ENCODE measurements at regions not wholly inside any gene's neighbourhood (a gene's known extent, or its start where the extent isn't known, plus 50 kb on each side); places are given as distances from the start of the nearest gene placed in this dataset.

GRCh38 chr6:167491438-167492099, 166.7 kb downstream of the TTLL2 start:
- no peak overlapping the region for H3K4me3 ChIP-seq (ENCODE audit: low read depth, low read length)
- no peak for TF ChIP-seq CTCF (IDR thresholded peaks at IDR 0.05; ENCODE audit: insufficient read depth, low read depth, low read length, missing control alignments)
- DNase-seq (ENCODE audit: low read depth): no peak

GRCh38 chr6:167492100-167492449, 167.2 kb downstream of the TTLL2 start:
- no peak for DNase-seq (ENCODE audit: low read depth)
- no peak overlapping the region for H3K4me3 ChIP-seq (ENCODE audit: low read depth, low read length)
- TF ChIP-seq CTCF (IDR thresholded peaks at IDR 0.05; ENCODE audit: insufficient read depth, low read depth, low read length, missing control alignments): no peak

GRCh38 chr6:167493310-167493709, 168.4 kb downstream of the TTLL2 start:
- H3K4me3 ChIP-seq (ENCODE audit: low read depth, low read length): no peak overlapping the region
- TF ChIP-seq CTCF (IDR thresholded peaks at IDR 0.05; ENCODE audit: insufficient read depth, low read depth, low read length, missing control alignments): no peak

DNA sequence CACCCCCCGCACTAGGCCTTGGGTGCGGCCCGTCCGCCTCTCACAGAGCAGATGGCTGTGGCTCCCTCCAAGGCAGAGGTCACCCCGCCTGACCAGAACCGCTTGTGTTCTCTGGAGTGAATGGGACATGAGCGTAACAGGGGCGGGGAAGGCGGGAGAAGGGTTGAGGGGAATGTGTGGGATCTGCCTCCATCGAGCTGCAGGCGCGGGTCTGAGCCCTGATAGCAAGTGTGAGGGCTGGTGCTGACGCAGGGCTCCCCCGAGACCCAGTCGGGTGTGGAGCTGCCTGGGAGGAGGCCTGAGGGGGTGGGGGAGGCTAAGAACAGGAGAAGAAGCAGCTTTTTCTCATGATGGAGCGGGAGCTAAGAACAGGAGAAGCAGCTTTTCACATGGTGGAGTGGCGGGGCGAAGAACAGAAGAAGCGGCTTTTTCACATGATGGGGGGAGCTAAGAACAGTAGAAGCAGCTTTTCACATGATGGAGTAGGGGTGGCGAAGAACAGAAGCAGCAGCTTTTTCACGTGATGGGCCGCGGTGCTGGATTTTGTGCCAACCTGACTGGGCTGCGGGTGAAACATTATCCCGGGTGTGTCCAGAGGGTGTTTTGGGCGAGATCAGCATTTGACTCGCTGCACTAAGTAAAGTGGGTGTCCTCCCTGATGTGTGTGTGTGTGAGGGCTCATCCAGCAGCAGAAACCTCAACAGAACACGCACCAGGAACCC, 169.3 kb downstream of the TTLL2 start:
- no peak for TF ChIP-seq CTCF (IDR thresholded peaks at IDR 0.05; ENCODE audit: insufficient read depth, low read depth, low read length, missing control alignments)
- H3K4me3 ChIP-seq (ENCODE audit: low read depth, low read length): no peak overlapping the region
- DNase-seq (ENCODE audit: low read depth): no peak

More at GRCh38 chr6:167493310-167493709, 168.4 kb downstream of the TTLL2 start:
- DNase-seq (ENCODE audit: low read depth): no peak

DNA sequence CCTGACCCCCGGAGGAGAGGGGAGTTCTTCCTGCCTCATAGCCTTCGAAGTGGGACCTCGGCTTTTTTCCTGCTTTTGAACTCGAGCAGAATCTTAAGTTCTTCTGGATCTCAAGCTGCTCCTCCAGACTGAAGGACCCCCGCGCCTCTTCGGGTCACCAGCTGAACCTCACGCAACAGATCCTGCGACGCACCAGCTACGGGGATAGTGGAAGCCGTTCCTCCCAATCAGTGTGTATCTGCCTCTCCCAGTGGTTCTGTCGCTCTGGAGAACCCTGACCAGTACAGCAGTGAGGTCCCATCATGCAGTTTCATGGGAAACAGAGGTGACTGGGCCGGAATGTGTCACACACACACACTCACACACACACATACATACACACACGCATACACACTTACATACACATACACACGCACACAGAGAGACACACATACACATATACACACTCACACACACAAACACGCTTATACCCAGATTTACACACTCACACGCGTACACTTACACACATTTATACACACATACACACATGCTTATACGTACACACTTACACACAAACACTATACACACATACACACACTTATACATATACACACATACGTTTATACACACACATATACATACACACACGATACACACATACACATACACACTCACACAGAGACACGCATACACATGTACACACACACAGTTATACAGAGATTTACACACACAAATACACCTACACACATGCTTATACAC, 170.0 kb downstream of the TTLL2 start:
- TF ChIP-seq CTCF (IDR thresholded peaks at IDR 0.05; ENCODE audit: insufficient read depth, low read depth, low read length, missing control alignments): no peak
- DNase-seq (ENCODE audit: low read depth): no peak
- H3K4me3 ChIP-seq (ENCODE audit: low read depth, low read length): no peak overlapping the region

DNA sequence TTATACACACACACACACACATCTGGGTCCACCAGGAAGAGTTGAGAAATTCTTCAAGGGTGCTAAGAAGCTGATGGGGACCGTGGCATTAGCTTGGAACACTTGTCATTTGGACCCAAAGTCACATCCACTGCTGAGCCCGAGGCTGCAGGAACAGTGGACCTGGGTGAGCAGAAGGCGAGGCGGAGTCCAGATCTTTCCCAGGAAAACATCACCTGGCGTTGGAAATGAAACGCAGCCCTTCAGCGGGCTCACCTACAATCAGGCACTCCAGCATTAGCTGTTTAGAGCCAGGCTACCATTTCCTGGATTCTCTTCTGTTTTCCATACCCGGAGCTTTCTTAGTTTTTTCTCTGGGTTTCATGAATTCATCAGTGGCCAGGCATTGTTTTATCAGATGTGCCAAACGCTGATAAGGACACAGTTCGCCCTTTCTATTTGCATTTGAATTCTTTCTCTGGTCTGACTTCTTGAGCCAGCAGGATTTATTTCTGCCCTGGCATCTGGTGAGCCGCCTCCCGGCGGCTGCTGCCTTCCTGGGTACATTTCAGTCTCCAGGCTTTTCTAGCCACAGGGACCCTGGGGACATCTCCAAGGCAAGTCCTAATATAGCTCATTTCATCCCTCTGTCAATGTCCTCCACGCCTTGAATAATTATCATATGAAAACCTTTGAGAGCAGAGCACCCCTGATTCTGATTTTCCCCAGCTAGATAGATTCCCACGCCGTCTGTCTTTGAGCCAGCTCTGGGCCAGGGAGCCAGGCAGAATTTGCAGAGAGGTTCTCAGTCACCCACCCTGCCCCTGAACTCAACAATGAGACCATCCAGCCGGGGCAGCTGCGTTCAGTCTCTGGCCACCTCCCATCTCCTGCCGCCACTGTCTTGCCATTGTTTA, 170.9 kb downstream of the TTLL2 start:
- no peak for DNase-seq (ENCODE audit: low read depth)
- H3K4me3 ChIP-seq (ENCODE audit: low read depth, low read length): no peak overlapping the region
- TF ChIP-seq CTCF (IDR thresholded peaks at IDR 0.05; ENCODE audit: insufficient read depth, low read depth, low read length, missing control alignments): no peak

Measured in GM12865 (cell line).